NCI-H524 treated with DMSO at 0.1 percent for 48 hours (cell line): ENCODE measurements at regions not wholly inside any gene's neighbourhood (a gene's known extent, or its start where the extent isn't known, plus 50 kb on each side); places are given as distances from the start of the nearest gene placed in this dataset.

Source experiments
- DNase-seq: peaks from one replicate; lab custom pipeline; 2025; lab: John Stamatoyannopoulos, UW

DNA sequence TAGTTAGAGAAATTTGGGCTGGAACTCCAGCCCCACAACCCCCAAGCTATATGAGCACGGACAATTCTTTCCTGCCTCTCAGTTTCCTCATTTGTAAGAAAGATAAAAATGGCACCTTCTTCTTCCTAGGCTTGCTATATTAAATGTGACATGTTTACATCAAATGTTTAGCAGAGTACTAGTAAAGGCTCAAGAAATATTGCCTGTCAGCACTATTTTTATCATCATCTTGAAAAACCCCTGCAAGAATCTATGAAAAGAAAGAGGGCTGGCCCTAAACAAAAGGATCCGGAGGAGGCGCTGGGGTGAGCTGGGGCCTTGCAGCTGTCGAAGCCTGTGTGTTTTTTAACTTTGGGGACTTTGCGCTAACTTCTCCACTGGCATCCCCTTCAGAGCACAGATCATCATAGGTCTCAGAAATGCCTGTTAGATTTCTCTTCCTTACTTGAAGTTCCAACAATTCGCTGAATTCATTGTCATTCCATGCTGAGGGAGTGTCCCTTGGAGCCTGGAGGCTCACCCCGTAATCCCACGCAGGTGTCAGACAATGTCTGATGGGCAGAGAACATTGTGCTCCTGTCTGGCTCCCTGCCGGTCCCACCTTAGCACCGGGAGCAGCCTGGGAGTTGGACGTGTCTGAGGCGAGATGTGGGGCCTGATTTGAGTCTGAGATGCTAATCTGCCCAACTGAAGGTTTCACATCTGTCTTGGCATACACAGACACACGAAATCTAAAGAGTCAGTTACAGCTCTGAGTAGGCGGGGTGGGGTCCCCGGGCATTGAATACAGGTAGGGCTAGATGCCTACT is 206.8 kb downstream of the NUAK1 start:
- no peak for DNase-seq

DNA sequence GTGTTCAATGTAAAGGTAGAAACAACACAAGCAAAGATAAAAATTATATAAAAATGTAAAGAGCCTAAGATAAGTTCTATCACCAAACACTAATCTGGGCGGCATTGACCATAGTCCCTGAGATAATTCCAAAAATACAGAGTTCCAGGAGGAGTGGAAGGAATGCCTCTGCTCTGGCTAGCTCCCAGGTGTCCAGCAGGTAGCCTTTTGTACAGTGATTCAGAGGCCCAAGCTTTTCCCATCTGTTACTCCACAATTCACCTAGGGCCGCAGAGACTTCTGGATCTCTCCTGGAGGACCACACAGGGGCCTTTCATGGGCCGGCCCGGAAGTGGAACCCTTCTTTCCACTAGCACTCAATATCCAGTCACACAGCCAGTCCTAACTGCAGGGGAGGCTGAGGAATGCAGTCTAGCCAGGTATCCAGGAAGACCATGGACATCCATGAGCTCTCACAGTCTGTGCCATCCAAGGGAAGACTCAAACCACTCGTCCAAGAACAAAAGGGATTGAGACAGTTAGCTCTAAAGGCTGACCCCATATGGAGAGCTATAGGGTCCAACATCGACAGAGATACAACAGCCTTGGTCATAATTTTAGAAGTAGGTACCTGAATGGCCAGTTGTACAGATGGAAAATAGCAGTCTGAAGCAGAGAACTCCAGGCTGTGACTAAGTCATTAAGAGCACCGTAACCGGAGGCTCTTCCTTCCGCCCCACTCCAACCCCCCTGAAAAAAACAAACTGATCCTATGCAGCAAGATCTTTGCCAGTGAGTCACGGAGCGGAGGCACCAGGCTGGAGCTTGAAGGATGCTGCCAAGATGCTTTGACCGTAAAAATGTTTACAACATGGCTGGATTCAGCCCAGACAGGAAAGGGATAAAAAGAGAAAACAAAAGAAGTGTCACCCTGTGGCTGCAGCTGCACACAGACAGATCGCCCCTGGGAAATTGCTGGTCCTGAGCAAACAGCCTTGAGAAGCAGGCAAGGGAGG is 204.8 kb downstream of the NUAK1 start:
- no peak for DNase-seq

DNA sequence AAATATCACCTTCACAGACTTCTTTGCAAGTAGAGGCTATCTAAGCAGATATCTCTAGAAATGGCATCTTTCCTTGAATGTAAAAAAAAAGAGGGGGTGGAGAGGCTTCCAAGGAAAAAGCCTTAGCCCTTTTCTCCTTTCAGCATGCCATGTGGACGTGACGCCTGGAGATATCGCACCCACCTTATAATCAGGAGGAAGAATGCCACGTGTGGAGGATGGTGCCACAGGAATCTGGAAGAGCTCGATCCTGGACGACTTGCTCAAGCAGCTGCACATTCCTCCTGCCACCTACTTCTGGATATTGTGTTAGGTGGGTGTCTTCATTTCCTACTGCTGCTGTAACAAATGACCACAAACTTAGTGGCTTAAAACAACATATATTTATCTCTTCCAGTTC is 203.6 kb downstream of the NUAK1 start:
- DNase-seq, result no peak

DNA sequence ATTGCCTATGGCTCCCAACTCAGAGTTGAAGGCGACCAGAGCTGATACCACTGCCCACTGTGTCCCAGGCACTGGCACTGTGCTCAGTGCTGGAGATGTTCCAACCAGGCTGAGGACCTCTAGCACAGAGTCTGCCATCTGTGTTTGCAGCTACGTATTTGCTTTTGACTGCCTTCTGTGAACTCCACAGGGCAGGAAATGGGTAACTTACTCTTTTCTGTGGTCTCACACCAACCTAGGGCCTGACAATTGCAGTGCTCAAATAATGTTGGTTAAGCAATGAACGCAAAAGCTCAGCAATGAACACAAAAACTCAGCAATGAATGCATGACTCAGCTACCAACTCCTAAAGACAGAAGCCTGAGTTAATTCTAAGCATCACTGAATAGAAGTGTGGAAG is 202.8 kb downstream of the NUAK1 start:
- DNase-seq, result peak; percentile 46

DNA sequence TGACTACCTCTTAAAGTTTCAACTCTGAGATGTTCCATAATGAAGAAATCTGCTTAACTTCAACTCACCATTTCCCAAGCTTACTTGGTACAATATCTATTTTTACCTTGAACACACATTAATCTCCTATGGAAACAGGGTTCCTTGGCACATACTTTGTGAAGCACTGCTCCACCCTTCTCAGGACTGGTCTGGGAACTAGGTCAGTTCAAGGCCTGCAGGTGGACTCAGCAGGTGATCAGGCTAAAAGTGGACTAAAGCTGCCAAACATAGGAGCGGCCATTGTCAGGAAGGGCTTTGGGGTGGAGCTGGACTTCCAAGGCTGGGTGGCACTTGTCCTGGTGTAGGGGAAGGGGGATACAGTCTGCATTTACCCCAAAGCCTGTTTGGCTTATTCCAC is 202.3 kb downstream of the NUAK1 start:
- no peak for DNase-seq

DNA sequence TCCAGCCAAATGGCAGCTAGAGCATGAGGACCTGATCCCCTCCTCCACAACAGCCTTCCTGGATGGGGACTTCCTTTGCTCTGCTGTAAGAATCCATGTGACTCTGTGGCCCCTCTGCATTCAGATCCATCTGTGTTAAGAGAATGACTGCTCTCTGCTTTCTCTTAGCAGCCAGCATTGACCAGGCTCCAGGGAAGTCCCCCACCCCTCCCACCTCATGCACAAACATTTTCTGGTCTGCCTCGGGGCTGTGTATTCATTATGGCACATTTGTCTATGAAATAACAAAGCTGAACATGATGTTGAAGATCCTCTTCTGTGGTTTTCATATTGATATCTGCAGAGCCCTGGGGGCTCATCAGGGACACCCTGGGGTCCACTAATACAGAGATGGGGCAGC is 201.7 kb downstream of the NUAK1 start:
- no peak for DNase-seq

DNA sequence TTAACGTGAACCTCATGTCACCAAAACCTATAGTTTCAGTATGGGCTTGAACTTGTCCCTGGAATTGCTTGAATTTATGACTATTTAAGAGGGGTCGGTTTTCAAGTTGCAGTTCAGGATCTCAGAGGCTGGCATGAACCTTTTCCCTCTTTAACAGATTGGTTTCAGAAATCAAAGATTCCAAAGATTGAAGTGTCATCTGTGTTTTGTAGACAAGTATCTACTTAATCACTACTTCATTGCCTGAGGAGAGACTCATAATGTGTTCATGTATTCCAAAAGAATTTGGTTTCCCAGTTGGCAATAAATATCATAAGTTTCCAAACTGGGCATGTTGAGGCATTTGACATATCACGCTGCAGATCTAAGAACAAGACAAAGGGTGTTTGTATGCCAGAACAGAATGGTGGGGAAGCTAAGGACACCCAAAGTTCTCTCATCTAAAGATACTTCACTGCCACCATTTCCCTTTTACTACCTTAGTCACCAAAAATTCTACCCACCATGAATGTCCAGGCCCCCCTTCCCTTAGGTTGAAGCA is 199.5 kb downstream of the NUAK1 start:
- DNase-seq, result no peak

DNA sequence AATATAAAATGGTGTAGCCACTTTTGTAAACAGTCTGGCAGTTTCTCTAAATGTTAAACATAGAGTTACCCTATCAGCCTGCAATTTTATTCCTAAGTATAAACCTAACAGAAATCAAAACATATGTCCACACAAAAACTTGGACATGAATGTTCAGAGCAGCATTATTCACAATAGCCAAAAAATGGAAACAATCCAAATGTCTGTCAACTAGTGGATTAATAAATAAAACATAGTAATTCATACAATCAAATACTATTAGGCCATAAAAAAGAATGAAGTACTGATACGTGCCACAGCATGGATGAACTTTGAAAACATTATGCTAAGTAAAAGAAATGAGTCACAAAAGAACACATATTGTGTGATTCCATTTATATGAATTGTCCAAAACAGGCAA is 196.5 kb downstream of the NUAK1 start:
- DNase-seq, result no peak

DNA sequence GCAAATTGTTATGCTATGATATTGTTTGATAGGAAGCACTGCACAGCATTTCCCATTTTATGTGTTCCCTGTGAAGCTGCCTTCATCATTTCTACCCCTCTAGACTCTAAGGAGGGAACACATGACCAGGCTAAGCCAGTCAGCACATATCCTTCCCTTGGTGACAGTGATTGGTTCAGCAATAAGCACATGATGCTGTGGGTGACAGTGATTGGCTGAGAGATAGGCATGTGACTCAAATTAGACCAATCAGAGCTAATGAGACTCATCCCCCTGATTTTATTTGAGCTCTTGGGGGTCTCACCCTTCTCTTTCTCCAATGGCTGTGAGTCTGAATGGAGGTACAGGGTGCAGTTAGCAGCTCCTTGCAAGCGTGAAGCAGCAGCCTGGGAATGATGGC is 195.2 kb downstream of the NUAK1 start:
- no peak for DNase-seq

DNA sequence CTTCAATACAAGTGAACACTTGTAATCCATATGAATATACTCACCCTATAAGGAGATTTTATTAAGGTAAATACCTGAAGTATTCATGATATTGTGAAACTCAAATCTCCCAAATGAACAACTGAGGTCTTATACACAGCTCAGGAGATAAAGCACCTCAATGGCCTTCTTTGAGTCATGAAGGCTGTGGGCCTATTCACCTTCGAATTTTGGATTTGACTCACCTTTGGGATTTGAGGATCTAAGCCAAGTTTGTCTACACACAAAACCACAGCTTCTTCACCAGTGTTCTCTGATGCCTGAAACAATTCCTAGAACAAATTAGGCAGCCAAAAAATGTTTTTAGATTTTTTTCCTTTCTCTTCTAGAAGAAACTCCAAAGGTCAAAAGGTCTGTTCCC is 194.1 kb downstream of the NUAK1 start:
- DNase-seq, result no peak

DNA sequence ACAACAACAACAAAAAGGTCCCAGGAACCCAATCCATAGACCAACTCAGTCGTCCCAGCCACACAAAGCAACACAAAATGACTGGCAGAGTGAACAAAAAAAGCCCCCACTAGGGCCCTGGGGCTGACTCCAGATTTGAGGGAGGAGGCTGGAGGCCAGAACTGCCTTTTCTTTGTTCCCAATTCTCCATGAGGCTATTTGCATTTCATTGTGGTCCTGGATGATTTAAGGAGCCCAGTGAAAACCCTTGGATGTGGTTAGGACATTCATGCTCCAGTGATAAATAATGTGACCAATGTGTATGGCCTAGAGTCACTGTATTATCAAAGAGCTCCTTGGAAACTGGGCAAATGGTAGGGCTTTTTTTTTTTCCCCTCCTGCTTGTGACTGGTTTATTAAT is 192.9 kb downstream of the NUAK1 start:
- DNase-seq, result no peak

DNA sequence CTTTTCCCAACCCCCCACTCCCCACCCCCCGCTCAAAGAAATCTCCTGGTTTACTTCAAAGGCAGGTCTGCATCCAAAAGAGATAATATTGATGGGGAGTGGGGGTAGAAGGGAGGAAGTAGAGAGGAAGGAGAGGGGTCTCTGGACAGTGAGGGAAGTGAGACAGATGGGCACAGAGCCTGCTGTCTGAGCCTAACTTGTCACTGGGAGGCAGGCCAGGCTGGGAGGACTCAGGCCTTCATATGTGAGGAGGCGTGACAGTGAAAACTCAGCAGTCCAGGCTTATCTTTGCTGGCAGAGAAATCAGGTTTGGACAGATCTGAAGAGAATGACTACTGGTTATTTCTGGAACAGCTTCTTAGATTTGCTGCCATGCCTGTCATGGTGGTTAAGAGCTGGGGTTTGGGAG is 192.3 kb downstream of the NUAK1 start:
- no peak for DNase-seq

DNA sequence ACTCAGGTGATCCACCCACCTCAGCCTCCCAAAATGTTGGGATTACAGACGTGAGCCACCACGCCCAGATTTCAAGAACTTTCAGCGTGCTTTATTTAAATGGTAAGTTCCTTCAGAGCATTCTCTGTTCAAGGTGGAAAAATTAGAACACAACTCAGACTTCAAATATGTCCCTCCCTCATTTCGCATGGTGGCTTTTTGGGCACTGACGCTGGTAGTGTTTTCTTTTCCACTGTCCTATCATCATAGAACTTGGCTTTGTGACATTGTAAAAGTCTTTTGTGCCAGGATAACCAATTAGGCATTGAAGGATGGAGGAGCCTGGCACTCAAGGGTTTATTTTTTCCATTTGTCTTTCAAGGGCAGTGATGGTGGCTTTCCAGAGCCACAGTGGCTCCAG is 190.8 kb downstream of the NUAK1 start:
- no peak for DNase-seq

DNA sequence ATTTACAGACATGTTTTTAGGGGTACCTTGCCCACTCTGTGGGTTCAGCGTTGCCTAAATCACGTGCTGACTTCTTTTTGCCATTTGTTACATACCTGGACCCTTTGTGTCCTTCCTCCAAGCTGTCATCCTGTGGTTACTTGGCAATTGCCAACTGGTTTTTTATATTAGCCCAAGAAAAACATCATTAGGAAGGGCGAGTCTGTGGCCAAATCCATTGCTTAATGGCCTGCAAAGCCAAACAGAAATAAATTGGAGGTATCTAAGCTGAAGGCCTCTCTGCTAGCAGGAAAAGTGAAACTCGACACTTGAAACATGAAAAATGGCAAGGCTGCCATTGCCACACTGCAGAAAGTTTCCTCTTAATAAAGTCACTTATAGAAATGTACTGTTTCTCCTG is 190.4 kb downstream of the NUAK1 start:
- DNase-seq, result no peak

DNA sequence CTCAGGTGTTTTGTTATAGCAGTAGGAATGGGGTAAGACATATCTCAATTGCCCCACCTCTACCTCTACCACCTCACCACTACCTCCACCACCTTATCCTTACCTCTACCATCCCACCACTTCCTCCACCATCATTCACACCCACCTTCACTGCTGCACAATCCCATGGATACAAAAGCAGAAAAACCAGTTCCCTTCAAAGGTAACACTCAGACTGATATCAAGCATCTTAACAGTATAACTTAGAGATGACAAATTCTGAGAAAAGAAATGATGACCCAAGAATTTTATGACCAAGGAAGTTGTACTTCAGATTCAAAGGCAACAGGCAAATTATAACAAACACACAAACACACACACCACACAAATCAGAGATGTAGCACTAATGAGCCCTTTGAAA is 189.4 kb downstream of the NUAK1 start:
- DNase-seq, result no peak

DNA sequence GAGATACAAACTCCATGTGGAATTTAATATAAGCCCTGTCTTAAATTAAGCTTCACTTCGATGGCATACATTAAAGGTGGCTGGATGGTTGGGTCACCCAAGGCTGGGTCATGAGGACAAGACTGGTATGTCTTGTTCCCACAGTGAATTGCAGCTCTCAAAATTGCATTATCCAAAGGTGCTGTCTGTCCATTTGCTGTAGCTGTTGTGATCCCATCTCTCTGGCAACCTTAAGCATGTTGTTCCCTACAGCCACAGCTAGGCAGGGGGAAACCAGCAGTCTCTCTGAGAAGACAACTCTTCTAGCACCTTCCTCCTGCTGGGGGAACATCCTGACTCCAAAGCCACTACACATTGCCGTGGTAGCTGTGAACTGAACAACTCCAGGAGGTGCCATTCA is 187.0 kb downstream of the NUAK1 start:
- DNase-seq, result no peak

DNA sequence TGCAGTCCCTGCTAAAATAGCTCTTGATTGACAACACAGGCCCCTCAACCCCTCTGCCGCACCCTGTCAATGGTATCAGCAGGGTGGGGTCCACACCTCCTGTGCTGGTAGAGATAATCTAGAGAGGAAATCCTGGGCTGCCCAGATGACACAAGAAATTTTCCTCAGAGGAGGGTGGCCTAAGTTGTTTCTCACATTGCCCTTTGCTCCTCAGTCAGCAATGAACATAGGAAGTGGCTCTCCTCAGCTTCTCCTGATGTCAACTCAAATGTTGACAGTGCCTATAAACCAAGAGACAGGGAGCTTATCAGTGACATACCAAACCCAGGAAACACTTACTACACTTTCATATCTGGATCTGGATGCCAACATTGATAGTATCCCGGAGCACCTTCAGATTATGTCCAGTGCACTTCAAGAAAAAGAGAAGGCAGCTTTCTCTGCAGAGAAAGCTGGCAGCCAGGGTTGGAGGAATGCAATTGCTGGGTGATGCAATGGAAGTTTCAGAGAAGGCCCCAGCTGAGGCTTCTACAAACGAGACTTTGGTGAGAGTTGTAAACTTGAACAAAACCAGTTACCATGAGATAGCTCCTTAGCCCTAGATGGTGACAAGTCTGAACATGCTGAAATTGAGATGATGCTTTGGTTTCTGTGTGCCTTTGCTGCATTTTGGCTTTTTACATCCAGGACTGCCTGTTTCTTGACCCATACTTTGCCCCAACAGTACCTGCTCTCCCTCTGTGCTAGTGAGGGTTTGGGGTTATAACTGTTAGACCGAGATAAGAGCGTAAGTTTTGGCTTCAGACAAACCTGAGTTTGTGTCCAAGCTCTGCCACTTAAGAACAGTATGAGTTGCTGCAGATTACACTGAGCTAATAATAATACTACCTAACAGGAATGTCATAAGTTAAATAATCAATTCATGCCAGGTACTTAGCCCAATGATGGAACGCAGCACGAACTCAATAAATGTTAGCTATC is 183.5 kb downstream of the NUAK1 start:
- no peak for DNase-seq

DNA sequence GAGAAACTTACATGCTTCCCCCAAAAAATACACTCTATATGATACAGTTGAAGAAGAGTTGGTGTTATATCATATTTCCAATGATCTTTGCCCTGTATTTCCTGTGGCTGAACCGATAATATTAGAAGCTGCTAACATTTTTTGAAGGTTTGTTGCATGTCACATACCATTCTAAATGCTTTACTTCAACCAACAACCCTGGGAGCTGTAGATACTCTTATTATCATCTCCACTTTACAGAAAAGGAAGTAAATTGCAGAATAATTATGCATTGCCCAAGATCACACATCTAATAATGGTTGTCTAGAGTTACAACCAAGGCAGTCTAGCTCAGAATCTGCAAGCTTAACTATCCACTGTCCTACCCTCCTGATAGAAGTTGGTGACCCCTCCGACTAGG is 182.8 kb downstream of the NUAK1 start:
- no peak for DNase-seq

DNA sequence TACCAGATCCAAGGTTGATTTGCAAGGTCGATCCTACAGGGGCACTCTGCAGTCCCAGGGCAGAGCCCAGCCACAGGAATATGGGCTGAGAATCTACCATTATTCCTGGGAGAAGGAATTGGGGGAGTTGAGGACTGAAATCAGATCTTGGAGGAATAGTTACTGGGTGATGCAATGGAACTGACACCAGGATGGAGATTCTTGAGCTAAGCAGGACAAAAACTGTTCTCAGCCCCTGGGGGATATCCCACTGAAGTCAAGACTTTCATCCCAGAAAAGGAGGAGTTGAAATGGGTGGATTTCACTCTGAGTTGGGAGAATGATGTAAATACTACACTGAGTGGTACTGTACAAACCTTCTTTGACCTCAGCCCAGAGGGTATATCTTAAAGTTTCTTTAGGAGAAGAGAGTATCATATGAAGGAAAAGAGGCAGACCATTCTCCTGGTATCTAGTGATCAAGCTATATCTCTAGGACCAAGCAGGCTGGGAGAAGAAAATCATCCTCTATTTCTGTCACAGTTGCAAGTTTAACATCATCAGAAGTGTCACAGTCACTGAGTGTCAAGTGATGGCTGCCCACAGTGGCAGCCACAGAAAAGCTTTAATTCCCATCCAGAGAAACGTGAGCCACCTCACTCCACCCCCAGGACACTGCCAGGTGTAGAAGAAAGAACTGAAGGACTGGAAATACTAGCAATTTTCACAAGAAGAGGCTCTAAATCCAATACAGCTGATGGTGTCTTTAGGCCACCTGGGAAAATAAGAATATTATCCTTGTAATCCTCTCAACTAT is 181.9 kb downstream of the NUAK1 start:
- no peak for DNase-seq

DNA sequence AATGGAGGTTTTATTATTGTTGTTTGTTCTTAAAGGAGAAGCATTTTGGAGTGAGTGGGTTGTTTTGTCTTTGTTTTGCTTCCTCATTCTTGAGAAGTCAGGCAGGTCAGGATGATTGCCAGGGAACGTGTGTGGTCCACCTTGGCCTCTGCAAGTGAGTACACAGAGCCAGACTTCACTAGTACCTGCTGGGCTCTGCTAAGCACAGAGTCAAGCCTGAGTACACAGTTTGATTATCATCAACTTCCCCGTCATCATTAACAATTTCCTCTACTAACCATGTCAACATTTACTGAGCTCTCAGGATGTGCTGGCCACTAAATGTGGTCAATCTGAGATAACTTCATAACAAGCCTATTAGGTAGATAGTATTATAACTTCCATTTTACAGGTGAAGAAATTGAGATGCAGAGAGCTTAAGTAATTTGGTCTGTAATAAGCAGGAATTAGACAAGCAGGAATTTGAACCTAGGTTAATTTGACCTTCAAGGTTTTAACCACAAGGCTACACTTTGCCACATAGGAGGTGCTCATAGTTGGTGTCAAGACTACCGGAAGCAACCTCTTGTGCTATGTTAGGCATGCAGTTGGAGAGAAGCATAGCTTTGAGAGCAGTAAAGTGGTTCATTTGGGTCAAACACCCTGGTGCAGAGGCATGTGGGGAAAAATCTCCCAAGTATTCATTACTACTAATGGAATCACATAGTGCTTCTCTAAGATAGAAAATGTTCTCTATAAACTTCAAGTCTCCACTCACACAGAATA is 178.3 kb downstream of the NUAK1 start:
- DNase-seq, result no peak
